Parathyroid adenoma (tissue), 2 donors: ENCODE measurements at regions not wholly inside any gene's neighbourhood (a gene's known extent, or its start where the extent isn't known, plus 50 kb on each side); places are given as distances from the start of the nearest gene placed in this dataset.

ENCODE experiments used
- H2AFZ ChIP-seq: fragments of 300-600 bp; sonication (generic); one replicate; pipeline ENCODE4 v1.7.0; 2017; ENCODE audit warnings: antibody characterized with exemption, mild to moderate bottlenecking
- H3K27ac ChIP-seq: fragments of 300-600 bp; sonication (generic); one replicate; pipeline ENCODE4 v1.7.0; 2017
- H3K27me3 ChIP-seq: fragments of 300-600 bp; sonication (generic); one replicate; pipeline ENCODE4 v1.7.0; 2017; ENCODE audit warnings: low read length; ENCODE audit not compliant: control insufficient read depth, insufficient read depth
- H3K36me3 ChIP-seq: fragments of 300-600 bp; sonication (generic); one replicate; pipeline ENCODE4 v1.7.0; 2017; ENCODE audit warnings: low read length; ENCODE audit not compliant: control insufficient read depth, insufficient read depth
- H3K4me1 ChIP-seq: fragments of 300-600 bp; sonication (generic); one replicate; pipeline ENCODE4 v1.7.0; 2017; ENCODE audit warnings: control low read depth
- H3K4me2 ChIP-seq: fragments of 300-600 bp; sonication (generic); one replicate; pipeline ENCODE4 v1.7.0; 2017; ENCODE audit warnings: low read length
- H3K4me3 ChIP-seq: fragments of 300-600 bp; sonication (generic); one replicate; pipeline ENCODE4 v1.7.0; 2017; ENCODE audit warnings: low read depth, low read length
- H3K79me2 ChIP-seq: fragments of 300-600 bp; sonication (generic); one replicate; pipeline ENCODE4 v1.7.0; 2017; ENCODE audit warnings: control low read depth
- H3K9ac ChIP-seq: fragments of 300-600 bp; sonication (generic); one replicate; pipeline ENCODE4 v1.7.0; 2017; ENCODE audit warnings: mild to moderate bottlenecking
- H3K9me3 ChIP-seq: fragments of 300-600 bp; sonication (generic); one replicate; pipeline ENCODE4 v1.7.0; 2017; ENCODE audit warnings: low read length; ENCODE audit not compliant: control insufficient read depth
- CTCF ChIP-seq: fragments of 300-600 bp; sonication (generic); IDR thresholded peaks from one replicate; pipeline ENCODE4 v1.7.0; 2017; ENCODE audit warnings: antibody characterized with exemption, mild to moderate bottlenecking
- donor health status: primary hyperparathyroidism.

DNA sequence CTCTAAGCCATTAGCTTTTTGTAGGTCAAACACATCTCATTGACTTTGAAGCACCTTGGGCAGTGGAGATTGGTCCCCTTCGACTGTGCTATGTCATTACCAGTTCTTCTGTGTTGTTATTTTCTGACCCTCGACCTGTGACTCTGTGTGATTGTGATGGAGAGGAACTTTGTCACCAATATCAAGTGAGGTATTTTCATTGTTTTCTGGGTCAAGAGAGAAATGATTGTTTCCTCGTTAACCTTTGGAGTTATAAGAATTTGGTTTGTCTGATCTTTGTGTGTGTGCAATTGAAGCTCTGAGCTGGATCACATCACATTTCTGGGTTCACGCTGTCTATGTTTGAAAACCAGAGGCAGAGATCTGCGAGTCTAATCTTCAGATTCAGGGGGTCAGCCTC, 432.2 kb upstream of the KLF6 start:
- no peak overlapping the region for H3K4me2 ChIP-seq
- H3K27ac ChIP-seq, result no peak overlapping the region
- H3K27me3 ChIP-seq, result no peaks in the 10 kb centered on the region
- no peak overlapping the region for H2AFZ ChIP-seq
- no peaks in the 10 kb centered on the region for H3K9me3 ChIP-seq
- H3K9ac ChIP-seq, result no peak overlapping the region
- H3K4me1 ChIP-seq, result no peaks in the 10 kb centered on the region
- no peak overlapping the region for H3K4me3 ChIP-seq
- TF ChIP-seq CTCF, result no peak
- H3K36me3 ChIP-seq, result no peaks in the 10 kb centered on the region
- no peaks in the 10 kb centered on the region for H3K79me2 ChIP-seq

DNA sequence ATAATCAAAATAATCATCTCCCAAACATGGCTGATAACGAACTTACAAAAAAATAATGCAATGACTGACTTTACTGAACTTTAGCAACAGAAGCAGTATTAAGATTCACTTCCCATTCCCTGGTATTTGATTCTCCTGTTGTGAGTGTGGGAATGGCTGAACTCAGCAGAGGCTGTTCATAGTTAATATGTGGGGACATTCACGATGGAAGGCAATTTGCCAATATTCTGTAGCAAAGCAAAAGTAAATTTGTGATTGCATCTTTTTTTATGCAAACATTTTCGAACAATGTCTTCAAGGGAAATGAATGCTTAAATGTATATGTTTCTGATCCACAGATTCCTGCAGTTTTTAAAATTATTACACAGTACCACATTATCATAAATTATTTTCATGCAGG, 431.7 kb upstream of the KLF6 start:
- Histone ChIP-seq H3K9ac (no peak overlapping the region), H3K79me2 (no peaks in the 10 kb centered on the region), H3K4me2 (no peak overlapping the region), H3K36me3 (no peaks in the 10 kb centered on the region), H3K4me3 (no peak overlapping the region), H3K27ac (no peak overlapping the region), H3K4me1 (no peaks in the 10 kb centered on the region), H3K27me3 (no peaks in the 10 kb centered on the region), H2AFZ (no peak overlapping the region), H3K9me3 (no peaks in the 10 kb centered on the region)
- no peak for TF ChIP-seq CTCF

DNA sequence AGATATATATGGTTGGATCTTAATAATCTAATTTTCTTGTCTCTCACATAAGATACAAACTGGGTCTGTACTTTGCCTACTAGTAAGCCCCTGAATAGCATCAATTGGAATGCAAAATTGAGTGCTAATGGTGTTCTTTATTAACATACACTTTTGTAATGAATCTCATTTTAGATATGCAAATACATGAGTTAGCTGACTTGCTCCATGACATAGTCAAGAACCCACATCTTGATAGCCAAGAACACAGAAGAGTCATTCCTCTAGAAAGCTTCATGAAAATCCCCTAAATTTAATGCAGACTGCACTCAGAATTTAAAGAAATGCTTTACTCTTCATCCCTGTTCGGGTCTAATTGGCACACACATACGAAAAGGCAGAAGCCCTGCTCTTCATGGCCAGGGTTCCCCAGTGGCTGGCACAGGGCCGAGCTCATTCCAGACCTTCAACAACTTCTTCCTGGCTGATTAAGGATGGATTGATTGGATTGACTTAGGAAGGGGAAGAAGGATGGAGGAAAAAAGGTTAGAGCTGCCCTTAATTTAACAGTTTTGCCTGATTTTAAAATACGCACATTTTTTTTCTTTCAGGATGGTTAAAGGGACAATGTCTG, 431.1 kb upstream of the KLF6 start:
- H3K4me2 ChIP-seq, result no peak overlapping the region
- no peaks in the 10 kb centered on the region for H3K9me3 ChIP-seq
- no peaks in the 10 kb centered on the region for H3K4me1 ChIP-seq
- no peak overlapping the region for H3K27ac ChIP-seq
- H3K27me3 ChIP-seq, result no peaks in the 10 kb centered on the region
- TF ChIP-seq CTCF, result no peak
- no peak overlapping the region for H3K4me3 ChIP-seq
- no peak overlapping the region for H2AFZ ChIP-seq
- no peaks in the 10 kb centered on the region for H3K79me2 ChIP-seq
- H3K9ac ChIP-seq, result no peak overlapping the region
- no peaks in the 10 kb centered on the region for H3K36me3 ChIP-seq

DNA sequence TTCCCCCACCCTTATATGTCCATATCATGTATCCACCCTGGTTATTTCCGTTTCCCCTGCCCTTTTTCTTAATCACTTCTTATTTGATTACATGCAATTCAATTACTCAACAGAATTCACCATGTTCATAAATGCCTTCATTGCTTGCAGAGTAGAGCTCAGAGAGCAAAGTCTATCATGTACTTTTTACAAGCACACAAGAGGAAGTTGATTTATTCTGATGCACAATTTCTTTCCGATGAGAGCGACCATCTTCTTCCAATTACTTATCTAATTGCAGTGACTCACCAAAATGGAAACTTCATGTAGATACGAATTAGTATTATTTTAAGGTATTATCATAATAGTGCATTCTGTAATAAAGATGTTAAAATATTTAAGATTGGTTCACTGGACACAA, 430.5 kb upstream of the KLF6 start:
- no peaks in the 10 kb centered on the region for H3K36me3 ChIP-seq
- no peak overlapping the region for H3K9ac ChIP-seq
- no peaks in the 10 kb centered on the region for H3K79me2 ChIP-seq
- no peak overlapping the region for H3K4me3 ChIP-seq
- H2AFZ ChIP-seq, result no peak overlapping the region
- H3K4me2 ChIP-seq, result no peak overlapping the region
- TF ChIP-seq CTCF, result no peak
- no peaks in the 10 kb centered on the region for H3K4me1 ChIP-seq
- H3K27me3 ChIP-seq, result no peaks in the 10 kb centered on the region
- H3K27ac ChIP-seq, result no peak overlapping the region
- no peaks in the 10 kb centered on the region for H3K9me3 ChIP-seq

DNA sequence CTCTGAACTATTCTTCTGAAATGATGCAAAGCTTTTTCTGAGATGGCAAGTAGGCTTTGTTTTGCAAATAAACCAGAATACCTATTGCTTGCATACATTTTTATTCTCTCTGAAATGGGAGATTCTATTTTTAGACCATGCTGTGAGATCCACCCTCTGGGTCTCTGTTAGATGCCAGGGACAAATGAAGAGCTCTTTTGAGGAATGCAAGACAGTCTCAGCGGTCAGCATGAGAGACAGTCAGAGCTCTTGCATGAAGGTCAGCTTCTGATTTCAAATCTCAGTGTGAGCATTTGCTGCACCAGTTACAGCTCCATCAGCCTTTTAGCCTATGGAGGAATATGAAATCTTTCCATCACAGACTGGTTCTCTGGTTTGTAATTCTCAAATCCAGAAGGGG, 429.9 kb upstream of the KLF6 start:
- Histone ChIP-seq H3K4me1 (no peaks in the 10 kb centered on the region), H3K4me3 (no peak overlapping the region), H3K9me3 (no peaks in the 10 kb centered on the region), H3K27ac (no peak overlapping the region), H3K36me3 (no peaks in the 10 kb centered on the region), H3K27me3 (no peaks in the 10 kb centered on the region), H3K79me2 (no peaks in the 10 kb centered on the region), H3K9ac (no peak overlapping the region), H3K4me2 (no peak overlapping the region), H2AFZ (no peak overlapping the region)
- TF ChIP-seq CTCF, result no peak
